ENCODE measurements at regions not wholly inside any gene's neighbourhood (a gene's known extent, or its start where the extent isn't known, plus 50 kb on each side); places are given as distances from the start of the nearest gene placed in this dataset.

GRCh38 chr6:227074-227782, 65.1 kb upstream of the DUSP22 start:
- DNase-seq = no peak

GRCh38 chr6:227812-228338, 64.4 kb upstream of the DUSP22 start:
- DNase-seq = no peak

- DNase-seq = no peak
These were observed 63.2 kb upstream of the DUSP22 start for GRCh38 chr6:228881-229651.

GRCh38 chr6:231779-232178, 60.5 kb upstream of the DUSP22 start:
- DNase-seq = no peak

GRCh38 chr6:232982-233640, 59.2 kb upstream of the DUSP22 start:
- no peak for DNase-seq

GRCh38 chr6:234706-235372, 57.4 kb upstream of the DUSP22 start:
- no peak for DNase-seq

GRCh38 chr6:235763-236360, 56.4 kb upstream of the DUSP22 start:
- no peak for DNase-seq

- DNase-seq = no peak
These were observed 55.8 kb upstream of the DUSP22 start for GRCh38 chr6:236519-236918.

- DNase-seq = no peak
These were observed 52.1 kb upstream of the DUSP22 start for GRCh38 chr6:240151-240550.

- no peak for DNase-seq
These were observed 50.9 kb upstream of the DUSP22 start for GRCh38 chr6:241336-241865.

All from femur (tissue), 1 donor.